GM23338 (cell line): ENCODE measurements at regions not wholly inside any gene's neighbourhood (a gene's known extent, or its start where the extent isn't known, plus 50 kb on each side); places are given as distances from the start of the nearest gene placed in this dataset.

Source experiments
- ATAC-seq: fragments of 200-7000 bp; cut with Tn5 transposase; 3 replicates; pipeline ENCODE4 v1.9.1; 2020
- DNase-seq: peaks from one replicate; pipeline ENCODE4 v3.0.0-alpha.2; 2015; ENCODE audit warnings: low spot score
- H2AFZ ChIP-seq: fragments of 200-600 bp; sonication (generic); 2 replicates; pipeline ENCODE4 v1.8.0; 2016; ENCODE audit warnings: antibody characterized with exemption, mild to moderate bottlenecking, moderate library complexity
- H3F3A ChIP-seq: fragments of 200-600 bp; sonication (generic); replicated peaks from 2 replicates; pipeline ENCODE4 v1.8.0; 2017; ENCODE audit warnings: antibody characterized with exemption, mixed run types, low read depth
- H3K27ac ChIP-seq: fragments of 200-600 bp; sonication (generic); 2 replicates; pipeline ENCODE4 v1.6.1; 2016; ENCODE audit warnings: low read depth
- H3K27me3 ChIP-seq: fragments of 200-600 bp; sonication (generic); 2 replicates; pipeline ENCODE4 v1.8.0; 2016; ENCODE audit warnings: mild to moderate bottlenecking, mixed run types, moderate library complexity; ENCODE audit not compliant: insufficient read depth
- H3K36me3 ChIP-seq: fragments of 200-600 bp; sonication (generic); 2 replicates; pipeline ENCODE4 v1.8.0; 2016; ENCODE audit warnings: mild to moderate bottlenecking; ENCODE audit not compliant: insufficient read depth
- H3K4me1 ChIP-seq: fragments of 200-600 bp; sonication (generic); 2 replicates; pipeline ENCODE4 v1.8.0; 2016; ENCODE audit warnings: mild to moderate bottlenecking, moderate library complexity; ENCODE audit not compliant: insufficient read depth
- H3K4me2 ChIP-seq: fragments of 200-600 bp; sonication (generic); 2 replicates; pipeline ENCODE4 v1.7.1; 2017; ENCODE audit warnings: mixed run types
- H3K4me3 ChIP-seq: fragments of 200-600 bp; sonication (generic); 2 replicates; pipeline ENCODE4 v1.6.1; 2016; ENCODE audit warnings: mixed run types
- H3K79me2 ChIP-seq: fragments of 200-600 bp; sonication (generic); replicated peaks from 2 replicates; pipeline ENCODE4 v1.8.0; 2017; ENCODE audit warnings: mild to moderate bottlenecking; ENCODE audit not compliant: insufficient read depth
- H3K9me2 ChIP-seq: fragments of 200-600 bp; sonication (generic); 2 replicates; pipeline ENCODE4 v1.8.0; 2017; ENCODE audit not compliant: insufficient read depth
- H4K20me1 ChIP-seq: fragments of 200-600 bp; sonication (generic); replicated peaks from 2 replicates; pipeline ENCODE4 v1.8.0; 2017; ENCODE audit warnings: mild to moderate bottlenecking; ENCODE audit not compliant: insufficient read depth
- H3K27ac Mint-ChIP-seq: 2 replicates; pipeline ENCODE4 v1.8.0; 2020; ENCODE audit warnings: inconsistent platforms, mild to moderate bottlenecking, moderate library complexity, mixed read lengths
- H3K27me3 Mint-ChIP-seq: 3 replicates; pipeline ENCODE4 v1.8.0; 2022; ENCODE audit warnings: low read depth, mild to moderate bottlenecking, moderate library complexity, mixed read lengths, inconsistent platforms; ENCODE audit not compliant: insufficient read depth, poor library complexity
- H3K36me3 Mint-ChIP-seq: 3 replicates; pipeline ENCODE4 v1.8.0; 2021; ENCODE audit warnings: low read depth, mild to moderate bottlenecking, inconsistent platforms, moderate library complexity, mixed read lengths
- H3K4me1 Mint-ChIP-seq: 3 replicates; pipeline ENCODE4 v1.8.0; 2020; ENCODE audit warnings: mild to moderate bottlenecking, inconsistent platforms, mixed read lengths
- H3K4me3 Mint-ChIP-seq: 3 replicates; pipeline ENCODE4 v1.8.0; 2021; ENCODE audit warnings: moderate library complexity, mild to moderate bottlenecking, inconsistent platforms, mixed read lengths
- H3K9me3 Mint-ChIP-seq: 3 replicates; pipeline ENCODE4 v1.8.0; 2020; ENCODE audit warnings: moderate library complexity, mild to moderate bottlenecking, inconsistent platforms, mixed read lengths
- CREB1 ChIP-seq: fragments of 250-450 bp; sonication (Bioruptor Pico); IDR thresholded peaks from 2 replicates; pipeline ENCODE4 v1.5.0; 2020; ENCODE audit warnings: low read depth, mild to moderate bottlenecking, moderate library complexity
- EZH2 ChIP-seq: fragments of 200-600 bp; sonication (generic); IDR thresholded peaks from one replicate; pipeline ENCODE4 v1.8.0; 2017; ENCODE audit warnings: antibody characterized with exemption, mild to moderate bottlenecking, low read depth; ENCODE audit not compliant: unreplicated experiment
- EZH2phosphoT487 ChIP-seq: fragments of 200-600 bp; sonication (generic); IDR thresholded peaks from one replicate; pipeline ENCODE4 v1.8.1; 2018; ENCODE audit warnings: antibody characterized with exemption; ENCODE audit not compliant: unreplicated experiment
- JUNB ChIP-seq: IDR thresholded peaks from one replicate; pipeline ENCODE4 v1.6.1; 2016; ENCODE audit warnings: antibody characterized with exemption; ENCODE audit not compliant: unreplicated experiment
- NANOG ChIP-seq: IDR thresholded peaks from 2 replicates; pipeline ENCODE4 v1.6.1; 2016; ENCODE audit warnings: antibody characterized with exemption, borderline replicate concordance
- POLR2AphosphoS5 ChIP-seq: IDR thresholded peaks from 2 replicates; pipeline ENCODE4 v1.6.1; 2016; ENCODE audit warnings: antibody characterized with exemption, low read depth
- STAT1 ChIP-seq: IDR thresholded peaks from one replicate; pipeline ENCODE4 v1.6.1; 2016; ENCODE audit warnings: antibody characterized with exemption; ENCODE audit not compliant: unreplicated experiment
- ZNF114 ChIP-seq: fragments of 250-450 bp; sonication (Bioruptor Pico); IDR thresholded peaks from 2 replicates; pipeline ENCODE4 v1.5.0; 2020; ENCODE audit warnings: mild to moderate bottlenecking, moderate library complexity
- ZNF331 ChIP-seq: fragments of 250-450 bp; sonication (Bioruptor Pico); IDR thresholded peaks from 2 replicates; pipeline ENCODE4 v1.5.0; 2020; ENCODE audit warnings: low read depth, mild to moderate bottlenecking, moderate library complexity
- TF ChIP-seq, protein P1 (sequence below), 2 experiments: fragments of 200-600 bp in 1 of 2; sonication (generic) in 1 of 2; conservative IDR thresholded peaks; 2 replicates each; pipeline versions ENCODE4 v1.5.1 to v1.6.1; 2016 to 2017; ENCODE audit warnings: antibody characterized with exemption in 2 of 2, low read depth in 2 of 2, mild to moderate bottlenecking in 2 of 2, moderate library complexity in 1 of 2
- TF ChIP-seq, protein P2 (sequence below): IDR thresholded peaks from 2 replicates; pipeline ENCODE4 v1.6.1; 2016; ENCODE audit warnings: antibody characterized with exemption
- TF ChIP-seq, protein P3 (sequence below): fragments of 250-450 bp; sonication (Bioruptor Pico); IDR thresholded peaks from 2 replicates; pipeline ENCODE4 v1.5.0; 2020; ENCODE audit warnings: mild to moderate bottlenecking, moderate library complexity
- TF ChIP-seq, protein P4 (sequence below): IDR thresholded peaks from one replicate; pipeline ENCODE4 v1.6.1; 2018; ENCODE audit warnings: antibody characterized with exemption; ENCODE audit not compliant: unreplicated experiment

DNA sequence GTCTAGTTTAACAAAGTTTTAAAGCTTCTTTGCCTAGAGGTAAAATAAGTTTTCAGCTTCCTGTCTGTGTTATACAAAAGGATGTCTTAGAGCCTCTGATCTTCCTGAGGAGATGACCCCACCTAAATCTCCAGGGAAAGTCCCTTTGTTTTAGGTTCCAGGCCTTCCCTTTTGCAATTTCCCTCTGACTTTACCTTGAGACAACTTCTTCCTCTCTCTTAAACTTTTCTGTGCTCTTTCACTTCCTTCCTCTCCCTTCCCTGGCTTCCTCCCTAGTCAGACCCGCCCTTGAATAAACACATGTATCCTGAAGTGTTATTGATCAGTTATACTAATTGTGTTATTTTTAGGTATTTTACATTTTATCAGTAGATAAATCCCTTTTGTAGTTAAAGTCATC lies 134.8 kb downstream of the DYRK2 start:
- no peaks in the 10 kb centered on the region for H3K4me1 Mint-ChIP-seq
- H3K27ac Mint-ChIP-seq = no peak overlapping the region
- H3K27me3 Mint-ChIP-seq = no peaks in the 10 kb centered on the region
- no peak for DNase-seq
- Histone ChIP-seq H3K4me1 (no peaks in the 10 kb centered on the region), H2AFZ (no peak overlapping the region), H3K27me3 (no peaks in the 10 kb centered on the region), H3K79me2 (no peaks in the 10 kb centered on the region), H3K4me2 (no peak overlapping the region), H4K20me1 (no peaks in the 10 kb centered on the region), H3K9me2 (peaks cover 21% of the 10 kb centered on the region), H3F3A (no peaks in the 10 kb centered on the region), H3K4me3 (no peak overlapping the region), H3K27ac (no peak overlapping the region), H3K36me3 (no peaks in the 10 kb centered on the region; the same call in 1 of the 2 replicates)
- TF ChIP-seq, protein P1, sequence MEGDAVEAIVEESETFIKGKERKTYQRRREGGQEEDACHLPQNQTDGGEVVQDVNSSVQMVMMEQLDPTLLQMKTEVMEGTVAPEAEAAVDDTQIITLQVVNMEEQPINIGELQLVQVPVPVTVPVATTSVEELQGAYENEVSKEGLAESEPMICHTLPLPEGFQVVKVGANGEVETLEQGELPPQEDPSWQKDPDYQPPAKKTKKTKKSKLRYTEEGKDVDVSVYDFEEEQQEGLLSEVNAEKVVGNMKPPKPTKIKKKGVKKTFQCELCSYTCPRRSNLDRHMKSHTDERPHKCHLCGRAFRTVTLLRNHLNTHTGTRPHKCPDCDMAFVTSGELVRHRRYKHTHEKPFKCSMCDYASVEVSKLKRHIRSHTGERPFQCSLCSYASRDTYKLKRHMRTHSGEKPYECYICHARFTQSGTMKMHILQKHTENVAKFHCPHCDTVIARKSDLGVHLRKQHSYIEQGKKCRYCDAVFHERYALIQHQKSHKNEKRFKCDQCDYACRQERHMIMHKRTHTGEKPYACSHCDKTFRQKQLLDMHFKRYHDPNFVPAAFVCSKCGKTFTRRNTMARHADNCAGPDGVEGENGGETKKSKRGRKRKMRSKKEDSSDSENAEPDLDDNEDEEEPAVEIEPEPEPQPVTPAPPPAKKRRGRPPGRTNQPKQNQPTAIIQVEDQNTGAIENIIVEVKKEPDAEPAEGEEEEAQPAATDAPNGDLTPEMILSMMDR (conservative IDR thresholded peaks at IDR 0.05; ENCODE audit: low read depth in 2 of 2) = no peak
- no peak for TF ChIP-seq STAT1
- no peak for TF ChIP-seq POLR2AphosphoS5
- no peak for TF ChIP-seq CREB1
- TF ChIP-seq, protein P2, sequence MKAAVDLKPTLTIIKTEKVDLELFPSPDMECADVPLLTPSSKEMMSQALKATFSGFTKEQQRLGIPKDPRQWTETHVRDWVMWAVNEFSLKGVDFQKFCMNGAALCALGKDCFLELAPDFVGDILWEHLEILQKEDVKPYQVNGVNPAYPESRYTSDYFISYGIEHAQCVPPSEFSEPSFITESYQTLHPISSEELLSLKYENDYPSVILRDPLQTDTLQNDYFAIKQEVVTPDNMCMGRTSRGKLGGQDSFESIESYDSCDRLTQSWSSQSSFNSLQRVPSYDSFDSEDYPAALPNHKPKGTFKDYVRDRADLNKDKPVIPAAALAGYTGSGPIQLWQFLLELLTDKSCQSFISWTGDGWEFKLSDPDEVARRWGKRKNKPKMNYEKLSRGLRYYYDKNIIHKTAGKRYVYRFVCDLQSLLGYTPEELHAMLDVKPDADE = no peak
- TF ChIP-seq JUNB = no peak
- TF ChIP-seq NANOG = no peak
- TF ChIP-seq, protein P3, sequence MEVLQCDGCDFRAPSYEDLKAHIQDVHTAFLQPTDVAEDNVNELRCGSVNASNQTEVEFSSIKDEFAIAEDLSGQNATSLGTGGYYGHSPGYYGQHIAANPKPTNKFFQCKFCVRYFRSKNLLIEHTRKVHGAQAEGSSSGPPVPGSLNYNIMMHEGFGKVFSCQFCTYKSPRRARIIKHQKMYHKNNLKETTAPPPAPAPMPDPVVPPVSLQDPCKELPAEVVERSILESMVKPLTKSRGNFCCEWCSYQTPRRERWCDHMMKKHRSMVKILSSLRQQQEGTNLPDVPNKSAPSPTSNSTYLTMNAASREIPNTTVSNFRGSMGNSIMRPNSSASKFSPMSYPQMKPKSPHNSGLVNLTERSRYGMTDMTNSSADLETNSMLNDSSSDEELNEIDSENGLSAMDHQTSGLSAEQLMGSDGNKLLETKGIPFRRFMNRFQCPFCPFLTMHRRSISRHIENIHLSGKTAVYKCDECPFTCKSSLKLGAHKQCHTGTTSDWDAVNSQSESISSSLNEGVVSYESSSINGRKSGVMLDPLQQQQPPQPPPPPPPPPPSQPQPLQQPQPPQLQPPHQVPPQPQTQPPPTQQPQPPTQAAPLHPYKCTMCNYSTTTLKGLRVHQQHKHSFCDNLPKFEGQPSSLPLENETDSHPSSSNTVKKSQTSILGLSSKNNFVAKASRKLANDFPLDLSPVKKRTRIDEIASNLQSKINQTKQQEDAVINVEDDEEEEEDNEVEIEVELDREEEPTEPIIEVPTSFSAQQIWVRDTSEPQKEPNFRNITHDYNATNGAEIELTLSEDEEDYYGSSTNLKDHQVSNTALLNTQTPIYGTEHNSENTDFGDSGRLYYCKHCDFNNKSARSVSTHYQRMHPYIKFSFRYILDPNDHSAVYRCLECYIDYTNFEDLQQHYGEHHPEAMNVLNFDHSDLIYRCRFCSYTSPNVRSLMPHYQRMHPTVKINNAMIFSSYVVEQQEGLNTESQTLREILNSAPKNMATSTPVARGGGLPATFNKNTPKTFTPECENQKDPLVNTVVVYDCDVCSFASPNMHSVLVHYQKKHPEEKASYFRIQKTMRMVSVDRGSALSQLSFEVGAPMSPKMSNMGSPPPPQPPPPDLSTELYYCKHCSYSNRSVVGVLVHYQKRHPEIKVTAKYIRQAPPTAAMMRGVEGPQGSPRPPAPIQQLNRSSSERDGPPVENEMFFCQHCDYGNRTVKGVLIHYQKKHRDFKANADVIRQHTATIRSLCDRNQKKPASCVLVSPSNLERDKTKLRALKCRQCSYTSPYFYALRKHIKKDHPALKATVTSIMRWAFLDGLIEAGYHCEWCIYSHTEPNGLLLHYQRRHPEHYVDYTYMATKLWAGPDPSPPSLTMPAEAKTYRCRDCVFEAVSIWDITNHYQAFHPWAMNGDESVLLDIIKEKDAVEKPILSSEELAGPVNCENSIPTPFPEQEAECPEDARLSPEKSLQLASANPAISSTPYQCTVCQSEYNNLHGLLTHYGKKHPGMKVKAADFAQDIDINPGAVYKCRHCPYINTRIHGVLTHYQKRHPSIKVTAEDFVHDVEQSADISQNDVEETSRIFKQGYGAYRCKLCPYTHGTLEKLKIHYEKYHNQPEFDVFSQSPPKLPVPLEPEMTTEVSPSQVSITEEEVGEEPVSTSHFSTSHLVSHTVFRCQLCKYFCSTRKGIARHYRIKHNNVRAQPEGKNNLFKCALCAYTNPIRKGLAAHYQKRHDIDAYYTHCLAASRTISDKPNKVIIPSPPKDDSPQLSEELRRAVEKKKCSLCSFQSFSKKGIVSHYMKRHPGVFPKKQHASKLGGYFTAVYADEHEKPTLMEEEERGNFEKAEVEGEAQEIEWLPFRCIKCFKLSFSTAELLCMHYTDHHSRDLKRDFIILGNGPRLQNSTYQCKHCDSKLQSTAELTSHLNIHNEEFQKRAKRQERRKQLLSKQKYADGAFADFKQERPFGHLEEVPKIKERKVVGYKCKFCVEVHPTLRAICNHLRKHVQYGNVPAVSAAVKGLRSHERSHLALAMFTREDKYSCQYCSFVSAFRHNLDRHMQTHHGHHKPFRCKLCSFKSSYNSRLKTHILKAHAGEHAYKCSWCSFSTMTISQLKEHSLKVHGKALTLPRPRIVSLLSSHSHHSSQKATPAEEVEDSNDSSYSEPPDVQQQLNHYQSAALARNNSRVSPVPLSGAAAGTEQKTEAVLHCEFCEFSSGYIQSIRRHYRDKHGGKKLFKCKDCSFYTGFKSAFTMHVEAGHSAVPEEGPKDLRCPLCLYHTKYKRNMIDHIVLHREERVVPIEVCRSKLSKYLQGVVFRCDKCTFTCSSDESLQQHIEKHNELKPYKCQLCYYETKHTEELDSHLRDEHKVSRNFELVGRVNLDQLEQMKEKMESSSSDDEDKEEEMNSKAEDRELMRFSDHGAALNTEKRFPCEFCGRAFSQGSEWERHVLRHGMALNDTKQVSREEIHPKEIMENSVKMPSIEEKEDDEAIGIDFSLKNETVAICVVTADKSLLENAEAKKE (CRISPR knock-in tag) = no peak
- TF ChIP-seq EZH2phosphoT487 = no peak
- no peak for TF ChIP-seq ZNF114 (CRISPR knock-in tag)
- TF ChIP-seq, protein P4, sequence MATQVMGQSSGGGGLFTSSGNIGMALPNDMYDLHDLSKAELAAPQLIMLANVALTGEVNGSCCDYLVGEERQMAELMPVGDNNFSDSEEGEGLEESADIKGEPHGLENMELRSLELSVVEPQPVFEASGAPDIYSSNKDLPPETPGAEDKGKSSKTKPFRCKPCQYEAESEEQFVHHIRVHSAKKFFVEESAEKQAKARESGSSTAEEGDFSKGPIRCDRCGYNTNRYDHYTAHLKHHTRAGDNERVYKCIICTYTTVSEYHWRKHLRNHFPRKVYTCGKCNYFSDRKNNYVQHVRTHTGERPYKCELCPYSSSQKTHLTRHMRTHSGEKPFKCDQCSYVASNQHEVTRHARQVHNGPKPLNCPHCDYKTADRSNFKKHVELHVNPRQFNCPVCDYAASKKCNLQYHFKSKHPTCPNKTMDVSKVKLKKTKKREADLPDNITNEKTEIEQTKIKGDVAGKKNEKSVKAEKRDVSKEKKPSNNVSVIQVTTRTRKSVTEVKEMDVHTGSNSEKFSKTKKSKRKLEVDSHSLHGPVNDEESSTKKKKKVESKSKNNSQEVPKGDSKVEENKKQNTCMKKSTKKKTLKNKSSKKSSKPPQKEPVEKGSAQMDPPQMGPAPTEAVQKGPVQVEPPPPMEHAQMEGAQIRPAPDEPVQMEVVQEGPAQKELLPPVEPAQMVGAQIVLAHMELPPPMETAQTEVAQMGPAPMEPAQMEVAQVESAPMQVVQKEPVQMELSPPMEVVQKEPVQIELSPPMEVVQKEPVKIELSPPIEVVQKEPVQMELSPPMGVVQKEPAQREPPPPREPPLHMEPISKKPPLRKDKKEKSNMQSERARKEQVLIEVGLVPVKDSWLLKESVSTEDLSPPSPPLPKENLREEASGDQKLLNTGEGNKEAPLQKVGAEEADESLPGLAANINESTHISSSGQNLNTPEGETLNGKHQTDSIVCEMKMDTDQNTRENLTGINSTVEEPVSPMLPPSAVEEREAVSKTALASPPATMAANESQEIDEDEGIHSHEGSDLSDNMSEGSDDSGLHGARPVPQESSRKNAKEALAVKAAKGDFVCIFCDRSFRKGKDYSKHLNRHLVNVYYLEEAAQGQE = no peak
- no peak for TF ChIP-seq ZNF331 (CRISPR knock-in tag)
- TF ChIP-seq EZH2 = no peak
- ATAC-seq = no peak
- no peak overlapping the region for H3K4me3 Mint-ChIP-seq
- no peaks in the 10 kb centered on the region for H3K36me3 Mint-ChIP-seq
- no peaks in the 10 kb centered on the region; the same call in 1 of the 3 replicates for H3K9me3 Mint-ChIP-seq
